Esophagus (tissue), 2 donors: ENCODE measurements at regions not wholly inside any gene's neighbourhood (a gene's known extent, or its start where the extent isn't known, plus 50 kb on each side); places are given as distances from the start of the nearest gene placed in this dataset.

Experiments
- H3K27ac ChIP-seq, 2 donors: one replicate each; pipeline ENCODE4 v1.5.1; 2013; ENCODE audit warnings: low read depth in 2 of 2, mild to moderate bottlenecking in 2 of 2, inconsistent platforms in 1 of 2, low read length in 1 of 2, moderate library complexity in 1 of 2
- H3K27me3 ChIP-seq, 2 donors: one replicate each; pipeline ENCODE4 v1.6.1; 2013; ENCODE audit warnings: low read length in 2 of 2, control low read depth in 1 of 2, mild to moderate bottlenecking in 1 of 2; ENCODE audit not compliant: insufficient read depth in 2 of 2, control insufficient read depth in 1 of 2
- H3K36me3 ChIP-seq, 2 donors: one replicate each; pipeline ENCODE4 v1.6.1; 2013; ENCODE audit warnings: low read length in 1 of 2; ENCODE audit not compliant: control insufficient read depth in 2 of 2, insufficient read depth in 2 of 2
- H3K4me1 ChIP-seq, 2 donors: one replicate each; pipeline ENCODE4 v1.6.1; 2013; ENCODE audit warnings: low read length in 1 of 2; ENCODE audit not compliant: control insufficient read depth in 2 of 2, insufficient read depth in 2 of 2
- H3K4me3 ChIP-seq, 2 donors: one replicate each; pipeline ENCODE4 v1.5.1; 2013; ENCODE audit warnings: low read length in 2 of 2, mild to moderate bottlenecking in 2 of 2, low read depth in 1 of 2, moderate library complexity in 1 of 2
- H3K9me3 ChIP-seq, 2 donors: one replicate each; pipeline ENCODE4 v1.6.1; 2013; ENCODE audit warnings: mild to moderate bottlenecking in 2 of 2, low read depth in 1 of 2, low read length in 1 of 2, moderate library complexity in 1 of 2; ENCODE audit not compliant: control insufficient read depth in 2 of 2, insufficient read depth in 1 of 2
- WGBS, 2 donors: extraction: QIAGEN DNeasy Blood & Tissue Kit; methylation state at CpG; one replicate each; pipeline ENCODE4 v1.1.7; 2013; 5-methylcytosine and 5-hydroxymethylcytosine counted together
- donor health status: healthy with polysubstance abuse.
- donor health status: Bipolar disorder and iron deficiency.

- Histone ChIP-seq H3K4me3 (no peak overlapping the region), H3K27me3 (no peaks in the 10 kb centered on the region), H3K9me3 (no peaks in the 10 kb centered on the region), H3K27ac (no peak overlapping the region), H3K4me1 (no peaks in the 10 kb centered on the region), H3K36me3 (no peaks in the 10 kb centered on the region)
- WGBS, 2 donors: 90% methylated on average over 2 of the region's 2 CpGs
These were observed 86.4 kb upstream of the SESTD1 start for GRCh38 chr2:179351057-179351456.

GRCh38 chr2:179349670-179350303 is 85.2 kb upstream of the SESTD1 start:
- no peak overlapping the region for H3K27ac ChIP-seq

GRCh38 chr2:179348906-179349305 is 84.3 kb upstream of the SESTD1 start:
- H3K27ac ChIP-seq: no peak overlapping the region
- no peaks in the 10 kb centered on the region for H3K9me3 ChIP-seq
- 58 to 69% methylated on average over 3 of the region's 3 CpGs for WGBS, 2 donors
- H3K36me3 ChIP-seq: no peaks in the 10 kb centered on the region
- H3K4me3 ChIP-seq: no peak overlapping the region
- H3K4me1 ChIP-seq: no peaks in the 10 kb centered on the region
- H3K27me3 ChIP-seq: no peaks in the 10 kb centered on the region

More at GRCh38 chr2:179349670-179350303, 85.2 kb upstream of the SESTD1 start:
- 43 to 52% methylated on average over 1 of the region's 1 CpG for WGBS, 2 donors
- no peaks in the 10 kb centered on the region for H3K27me3 ChIP-seq
- no peaks in the 10 kb centered on the region for H3K36me3 ChIP-seq
- H3K4me3 ChIP-seq: no peak overlapping the region
- H3K9me3 ChIP-seq: no peaks in the 10 kb centered on the region
- H3K4me1 ChIP-seq: no peaks in the 10 kb centered on the region

GRCh38 chr2:179344970-179345369 is 80.3 kb upstream of the SESTD1 start:
- WGBS, 2 donors: 59 to 71% methylated on average over 1 of the region's 1 CpG
- no peaks in the 10 kb centered on the region for H3K4me1 ChIP-seq
- H3K4me3 ChIP-seq: no peak overlapping the region
- no peaks in the 10 kb centered on the region for H3K9me3 ChIP-seq
- no peak overlapping the region for H3K27ac ChIP-seq
- no peaks in the 10 kb centered on the region for H3K27me3 ChIP-seq
- no peaks in the 10 kb centered on the region for H3K36me3 ChIP-seq

- H3K36me3 ChIP-seq: no peaks in the 10 kb centered on the region
- 51 to 52% methylated on average over 4 of the region's 4 CpGs for WGBS, 2 donors
- H3K27ac ChIP-seq: no peak overlapping the region
- no peak overlapping the region for H3K4me3 ChIP-seq
- H3K4me1 ChIP-seq: no peaks in the 10 kb centered on the region
- no peaks in the 10 kb centered on the region for H3K27me3 ChIP-seq
- no peaks in the 10 kb centered on the region for H3K9me3 ChIP-seq
These were observed 79.8 kb upstream of the SESTD1 start for GRCh38 chr2:179344280-179344964.

GRCh38 chr2:179343945-179344279 is 79.3 kb upstream of the SESTD1 start:
- Histone ChIP-seq H3K4me3 (no peak overlapping the region), H3K4me1 (no peaks in the 10 kb centered on the region), H3K27me3 (no peaks in the 10 kb centered on the region), H3K9me3 (no peaks in the 10 kb centered on the region), H3K36me3 (no peaks in the 10 kb centered on the region), H3K27ac (no peak overlapping the region)

GRCh38 chr2:179341152-179341866 is 76.7 kb upstream of the SESTD1 start:
- H3K4me3 ChIP-seq: no peak overlapping the region
- peak overlapping the region in 1 of 2 donors; percentile 42 for H3K27ac ChIP-seq
- WGBS, 2 donors: 57 to 62% methylated on average over 3 of the region's 3 CpGs
- H3K36me3 ChIP-seq: no peaks in the 10 kb centered on the region
- no peaks in the 10 kb centered on the region for H3K9me3 ChIP-seq
- no peaks in the 10 kb centered on the region for H3K27me3 ChIP-seq
- H3K4me1 ChIP-seq: no peaks in the 10 kb centered on the region

- Histone ChIP-seq H3K9me3 (no peaks in the 10 kb centered on the region), H3K27ac (no peak overlapping the region)
- 53 to 55% methylated on average over 4 of the region's 4 CpGs for WGBS, 2 donors
These were observed 76.0 kb upstream of the SESTD1 start for GRCh38 chr2:179340678-179341077.

GRCh38 chr2:179338681-179339080 is 74.0 kb upstream of the SESTD1 start:
- Histone ChIP-seq H3K27ac (no peak overlapping the region), H3K4me3 (no peak overlapping the region), H3K4me1 (no peaks in the 10 kb centered on the region), H3K9me3 (no peaks in the 10 kb centered on the region), H3K36me3 (no peaks in the 10 kb centered on the region), H3K27me3 (no peaks in the 10 kb centered on the region)
- 79 to 84% methylated on average over 3 of the region's 3 CpGs for WGBS, 2 donors

More at GRCh38 chr2:179340678-179341077, 76.0 kb upstream of the SESTD1 start:
- Histone ChIP-seq H3K36me3 (no peaks in the 10 kb centered on the region), H3K4me3 (no peak overlapping the region), H3K27me3 (no peaks in the 10 kb centered on the region), H3K4me1 (no peaks in the 10 kb centered on the region)
